Vagina (tissue), 2 donors: ENCODE measurements at regions not wholly inside any gene's neighbourhood (a gene's known extent, or its start where the extent isn't known, plus 50 kb on each side); places are given as distances from the start of the nearest gene placed in this dataset.
"Not testable (repeated sequence)": the region's sequence is repeated elsewhere in the genome, so short reads cannot be mapped to it uniquely, and the experiment has no call there.

Source experiments
- POLR2A ChIP-seq, 2 donors: fragments of 450-650 bp; IDR thresholded peaks; one replicate each; pipeline ENCODE4 v1.6.1; 2017; ENCODE audit warnings: antibody characterized with exemption in 2 of 2, mild to moderate bottlenecking in 2 of 2, moderate library complexity in 2 of 2
- POLR2AphosphoS5 ChIP-seq, 2 donors: sonication (generic); formaldehyde crosslinking; IDR thresholded peaks; one replicate each; pipeline ENCODE4 v1.9.0; 2017; ENCODE audit warnings: antibody characterized with exemption in 2 of 2, mild to moderate bottlenecking in 2 of 2, low read depth in 1 of 2; ENCODE audit not compliant: insufficient read depth in 1 of 2
- TF ChIP-seq, protein P1 (sequence below), 3 experiments: fragments of 450-650 bp in 2 of 3; fragments of 200-600 bp in 1 of 3; sonication (generic) in 1 of 3; IDR thresholded peaks; one replicate each; pipeline ENCODE4 v1.5.1; 2017 to 2019; ENCODE audit warnings: antibody characterized with exemption in 3 of 3, mild to moderate bottlenecking in 2 of 3, moderate library complexity in 2 of 3

DNA sequence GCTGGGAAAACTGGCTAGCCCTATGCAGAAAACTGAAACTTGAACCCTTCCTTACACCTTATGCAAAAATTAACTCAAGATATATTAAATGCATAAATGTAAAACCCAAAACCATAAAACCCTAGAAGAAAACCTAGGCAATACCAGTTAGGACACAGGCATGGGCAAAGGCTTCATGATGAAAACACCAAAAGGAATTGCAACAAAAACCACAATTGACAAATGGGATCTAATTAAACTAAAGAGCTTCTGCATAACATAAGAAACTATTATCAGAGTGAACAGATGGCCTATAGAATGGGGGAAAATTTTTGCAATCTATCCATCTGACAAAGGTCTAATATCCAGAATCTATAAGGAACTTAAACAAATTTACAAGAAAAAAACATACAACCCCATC, 192.9 kb upstream of the SLC7A11 start:
- TF ChIP-seq, protein P1, sequence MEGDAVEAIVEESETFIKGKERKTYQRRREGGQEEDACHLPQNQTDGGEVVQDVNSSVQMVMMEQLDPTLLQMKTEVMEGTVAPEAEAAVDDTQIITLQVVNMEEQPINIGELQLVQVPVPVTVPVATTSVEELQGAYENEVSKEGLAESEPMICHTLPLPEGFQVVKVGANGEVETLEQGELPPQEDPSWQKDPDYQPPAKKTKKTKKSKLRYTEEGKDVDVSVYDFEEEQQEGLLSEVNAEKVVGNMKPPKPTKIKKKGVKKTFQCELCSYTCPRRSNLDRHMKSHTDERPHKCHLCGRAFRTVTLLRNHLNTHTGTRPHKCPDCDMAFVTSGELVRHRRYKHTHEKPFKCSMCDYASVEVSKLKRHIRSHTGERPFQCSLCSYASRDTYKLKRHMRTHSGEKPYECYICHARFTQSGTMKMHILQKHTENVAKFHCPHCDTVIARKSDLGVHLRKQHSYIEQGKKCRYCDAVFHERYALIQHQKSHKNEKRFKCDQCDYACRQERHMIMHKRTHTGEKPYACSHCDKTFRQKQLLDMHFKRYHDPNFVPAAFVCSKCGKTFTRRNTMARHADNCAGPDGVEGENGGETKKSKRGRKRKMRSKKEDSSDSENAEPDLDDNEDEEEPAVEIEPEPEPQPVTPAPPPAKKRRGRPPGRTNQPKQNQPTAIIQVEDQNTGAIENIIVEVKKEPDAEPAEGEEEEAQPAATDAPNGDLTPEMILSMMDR (IDR thresholded peaks at IDR 0.05): not testable (repeated sequence)
- not testable (repeated sequence) for TF ChIP-seq POLR2A (IDR thresholded peaks at IDR 0.05); POLR2AphosphoS5 (IDR thresholded peaks at IDR 0.05; ENCODE audit: insufficient read depth in 1 of 2, low read depth in 1 of 2)
